ENCODE measurements at regions not wholly inside any gene's neighbourhood (a gene's known extent, or its start where the extent isn't known, plus 50 kb on each side); places are given as distances from the start of the nearest gene placed in this dataset.
A peak's percentile ranks its signal among the peaks of the same experiment; 100 is the strongest.
"Not testable (repeated sequence)": the region's sequence is repeated elsewhere in the genome, so short reads cannot be mapped to it uniquely, and the experiment has no call there.

GRCh38 chr21:19122356-19122755 is 718.8 kb upstream of the TMPRSS15 start:
- no peak for DNase-seq

DNA sequence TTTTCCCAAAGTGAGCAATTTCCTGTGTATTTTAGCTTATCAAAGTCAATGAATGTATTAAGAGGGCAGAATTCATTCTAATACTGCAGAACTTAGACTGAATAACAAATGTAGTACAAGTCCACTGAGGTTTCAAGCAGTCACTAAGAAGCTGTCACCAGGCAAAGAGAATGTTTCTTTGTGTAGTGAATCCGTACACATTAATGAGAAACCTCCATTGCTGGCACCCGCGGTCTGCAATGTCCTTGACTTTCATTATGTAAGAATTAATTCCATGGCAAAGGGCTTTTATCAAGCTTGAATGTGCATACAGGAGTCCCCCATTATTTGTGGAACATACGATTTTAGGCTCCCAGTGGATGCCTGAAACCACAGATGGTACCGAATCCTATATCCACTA is 719.5 kb upstream of the TMPRSS15 start:
- DNase-seq = no peak

DNA sequence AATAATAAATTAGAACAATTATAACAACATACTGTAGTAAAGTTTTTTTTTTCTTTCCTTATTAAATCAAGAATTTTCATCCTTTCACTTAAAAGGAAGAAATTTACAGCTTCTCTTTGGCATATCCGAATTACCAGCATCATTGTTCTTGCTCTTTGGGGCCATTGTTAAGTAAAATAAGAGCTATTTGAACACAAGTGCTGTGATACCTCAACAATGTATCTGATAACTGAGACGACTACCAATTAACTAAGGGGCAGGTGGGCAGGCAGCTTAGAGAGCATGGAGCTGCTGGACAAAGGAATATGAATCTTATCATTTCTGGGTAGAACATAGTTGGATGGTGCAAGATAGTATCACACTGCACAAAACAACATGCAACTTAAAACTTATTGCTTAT is 719.9 kb upstream of the TMPRSS15 start:
- DNase-seq = no peak

DNA sequence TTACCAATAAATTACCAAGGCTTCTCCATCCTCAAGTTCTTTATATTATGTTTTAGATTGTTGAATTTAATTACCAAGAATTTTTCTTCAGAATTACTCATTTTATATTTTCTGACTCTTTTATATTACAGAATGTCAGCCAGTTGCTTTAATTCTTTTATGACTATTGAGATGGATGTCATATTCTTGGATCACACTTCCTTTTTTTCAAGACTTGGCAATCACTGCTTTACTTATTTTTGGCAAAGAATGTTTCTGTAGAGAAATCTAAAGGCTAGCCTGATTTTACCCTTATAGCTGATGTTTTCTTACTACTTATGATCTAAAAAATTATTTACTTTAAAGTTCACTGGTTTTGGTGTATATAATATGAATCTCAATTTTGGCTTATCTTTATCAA is 721.1 kb upstream of the TMPRSS15 start:
- no peak for DNase-seq

GRCh38 chr21:19130379-19131028 is 726.9 kb upstream of the TMPRSS15 start:
- DNase-seq = peak; percentile 44

DNA sequence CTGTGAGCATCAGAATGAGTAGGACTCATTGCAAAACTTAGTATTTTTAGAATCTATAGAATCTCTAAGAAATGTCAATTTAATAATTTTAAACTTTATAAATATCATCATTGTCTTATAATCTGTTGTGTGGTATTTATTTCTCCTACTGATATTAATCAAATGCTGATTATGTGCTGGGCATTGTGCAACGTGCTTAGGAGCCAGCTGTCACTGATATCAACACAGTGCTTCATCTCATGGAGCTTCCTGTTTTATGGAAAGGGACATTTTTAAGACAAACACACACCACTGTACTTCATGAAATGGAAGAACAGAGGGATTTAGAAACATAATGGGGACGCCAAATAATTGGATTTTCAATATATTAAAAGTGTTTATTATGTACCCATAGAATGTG is 737.9 kb upstream of the TMPRSS15 start:
- peak; percentile 26 for DNase-seq

DNA sequence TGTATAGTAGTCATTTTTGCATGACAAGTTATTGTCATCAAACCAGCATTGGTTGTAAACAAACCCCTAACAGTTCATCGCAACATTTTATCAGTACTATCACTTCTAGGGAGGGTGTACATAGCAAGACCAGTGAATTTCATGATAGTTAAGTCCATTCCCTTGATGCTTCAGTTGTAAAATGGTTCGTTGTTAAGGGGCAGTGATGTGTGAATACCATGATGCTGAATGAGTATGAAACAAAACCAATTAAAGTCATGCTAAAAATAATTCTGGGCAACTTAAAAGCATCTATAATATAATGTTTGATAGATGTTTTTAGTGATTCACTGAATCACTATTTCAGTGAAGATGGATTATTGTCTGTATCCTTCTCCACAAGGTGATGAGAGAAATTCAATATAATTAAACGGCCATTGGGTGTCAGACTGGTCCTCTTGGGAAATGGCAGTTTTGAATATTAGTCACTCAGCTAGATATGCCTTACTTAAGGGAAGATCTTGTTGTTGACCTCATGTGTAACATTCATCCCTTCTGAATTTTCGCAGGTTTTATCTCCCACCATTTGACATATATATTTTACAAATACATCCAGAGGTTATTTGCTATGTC is 742.2 kb upstream of the TMPRSS15 start:
- DNase-seq = no peak

DNA sequence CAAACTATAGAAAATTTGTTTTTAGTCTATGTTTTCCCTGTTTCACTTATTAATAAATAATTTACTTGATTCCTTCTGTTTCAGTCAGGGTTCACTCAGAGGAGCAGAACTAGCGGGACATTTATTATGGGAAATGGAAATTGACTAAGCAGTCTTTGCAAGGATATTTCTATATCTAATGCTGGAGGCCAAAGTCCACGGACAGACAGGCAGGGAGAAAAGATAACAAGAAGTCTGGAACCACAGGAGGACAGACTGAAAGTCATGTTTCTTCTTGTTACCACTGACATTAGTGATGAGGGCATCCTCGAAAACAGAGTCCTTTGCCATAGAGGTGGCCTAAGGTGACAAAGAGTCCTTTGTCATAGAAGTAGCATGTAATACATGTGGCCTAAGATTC is 744.5 kb upstream of the TMPRSS15 start:
- DNase-seq = peak; percentile 7

- DNase-seq = no peak
Measured at GRCh38 chr21:19171585-19171984, 768.0 kb upstream of the TMPRSS15 start.

DNA sequence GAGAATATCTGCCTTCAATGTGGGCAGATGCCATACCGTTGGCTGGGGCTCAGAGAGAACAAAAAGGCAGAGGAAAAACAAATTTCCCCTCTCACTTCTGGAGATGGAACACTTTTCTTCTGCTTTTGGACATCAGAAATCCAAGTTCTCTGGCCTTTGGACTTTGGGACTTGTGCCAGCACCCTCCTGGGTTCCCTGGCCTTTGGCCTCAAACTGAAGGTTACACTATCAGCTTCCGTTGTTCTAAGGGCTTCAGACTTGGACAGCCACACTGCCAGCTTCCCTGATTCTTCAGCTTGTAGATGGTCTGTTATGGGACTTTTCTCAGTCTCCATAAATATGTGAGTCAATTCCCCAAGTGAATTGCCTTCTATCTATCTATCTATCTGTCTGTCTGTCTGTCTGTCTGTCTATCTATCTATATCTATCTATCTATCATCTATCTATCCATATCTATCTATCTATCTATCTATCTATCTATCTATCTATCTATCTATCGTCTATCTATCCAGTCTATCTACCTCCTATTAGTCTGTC is 778.1 kb upstream of the TMPRSS15 start:
- DNase-seq = no peak

DNA sequence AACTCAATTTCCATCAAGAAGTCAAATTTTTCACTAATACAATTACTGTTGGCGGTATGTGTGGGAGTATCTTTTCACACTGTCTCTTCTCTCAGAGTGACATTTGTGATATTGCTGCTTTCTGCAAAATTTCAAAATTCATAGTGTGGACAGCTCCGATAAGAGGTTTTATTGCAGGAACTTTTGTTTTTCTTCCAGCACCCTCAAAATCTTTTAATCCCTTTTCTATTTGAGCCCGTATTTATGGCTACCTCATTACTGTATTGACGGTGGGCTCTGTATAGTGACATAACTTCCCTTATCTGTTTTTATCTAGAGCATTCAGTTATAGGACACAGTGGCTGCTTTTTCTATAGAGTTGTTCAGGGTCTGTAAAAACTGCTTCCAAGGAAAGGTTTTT is 794.4 kb upstream of the TMPRSS15 start:
- DNase-seq = peak; percentile 84

DNA sequence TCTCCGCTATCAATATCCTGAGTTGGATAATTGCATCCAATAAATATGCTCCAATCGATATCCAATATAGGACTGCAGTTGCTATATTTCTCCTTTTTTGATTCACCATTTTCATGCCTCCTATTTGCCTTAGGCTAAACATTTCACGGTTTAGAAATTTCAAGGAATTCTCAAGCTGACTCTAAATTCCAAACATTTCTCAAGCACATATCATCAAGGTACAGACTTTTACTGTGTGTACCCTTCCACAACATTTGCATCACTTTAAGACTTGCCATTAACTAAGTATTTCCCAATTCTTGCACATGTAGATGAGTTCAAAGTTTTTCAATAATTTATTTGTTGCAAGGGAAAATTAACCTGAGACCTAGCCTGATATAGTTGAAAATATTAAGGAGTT is 795.2 kb upstream of the TMPRSS15 start:
- no peak for DNase-seq

- DNase-seq = no peak
Measured at GRCh38 chr21:19218163-19218562, 814.6 kb upstream of the TMPRSS15 start.

DNA sequence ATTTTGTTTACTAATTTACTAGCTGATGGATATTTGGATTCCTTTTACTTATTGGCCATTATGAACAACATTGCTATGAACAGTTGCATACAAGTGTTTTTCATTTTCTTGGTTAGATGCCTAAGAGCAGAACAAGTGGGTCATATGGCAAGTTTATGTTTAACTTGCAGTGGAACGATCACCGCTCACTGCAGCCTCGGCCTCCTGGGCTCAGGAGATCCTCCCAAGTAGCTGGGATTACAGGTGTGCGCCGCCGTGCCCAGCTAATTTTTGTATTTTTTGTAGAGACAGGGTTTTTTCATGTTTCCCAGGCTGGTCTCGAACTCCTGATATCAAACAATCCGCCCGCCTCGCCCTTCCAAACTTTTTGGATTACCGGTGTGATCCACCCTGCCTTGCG is 820.5 kb upstream of the TMPRSS15 start:
- no peak for DNase-seq

GRCh38 chr21:19228226-19228625 is 824.6 kb upstream of the TMPRSS15 start:
- DNase-seq = peak; percentile 8

DNA sequence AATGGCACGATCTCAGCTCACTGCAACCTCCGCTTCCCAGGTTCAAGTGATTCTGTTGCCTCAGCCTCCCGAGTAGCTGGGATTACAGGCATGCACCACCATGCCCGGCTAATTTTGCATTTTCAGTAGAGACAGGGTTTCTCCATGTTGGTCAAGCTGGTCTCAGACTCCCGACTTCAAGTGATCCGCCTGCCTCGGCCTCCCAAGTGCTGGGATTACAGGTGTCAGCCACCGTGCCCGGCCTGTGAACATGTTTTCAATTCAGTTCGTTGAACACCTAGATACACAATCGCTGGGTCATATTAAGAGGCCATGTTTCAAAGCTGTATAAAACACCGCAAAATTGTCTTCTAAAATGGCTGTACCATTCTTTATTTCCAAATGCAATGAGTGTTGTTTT is 830.3 kb upstream of the TMPRSS15 start:
- not testable (repeated sequence) for DNase-seq

DNA sequence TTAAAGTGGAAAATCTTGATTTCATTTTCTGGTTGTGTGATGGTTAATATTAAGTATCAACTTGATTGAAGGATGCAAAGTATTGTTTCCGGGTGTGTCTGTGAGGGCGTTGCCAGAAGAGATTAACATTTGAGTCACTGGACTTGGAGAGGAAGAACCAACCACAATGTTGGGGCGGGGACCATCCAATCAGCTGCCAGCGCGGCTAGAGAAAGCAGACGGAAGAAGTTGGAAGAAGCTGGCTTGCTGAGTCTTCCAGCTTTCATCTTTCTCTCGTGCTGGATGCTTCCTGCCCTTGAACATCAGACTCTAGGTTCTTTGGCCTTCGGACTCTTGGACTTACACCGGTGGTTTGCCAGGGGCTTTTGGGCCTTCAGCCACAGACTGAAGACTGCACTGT is 832.6 kb upstream of the TMPRSS15 start:
- peak; percentile 92 for DNase-seq

DNA sequence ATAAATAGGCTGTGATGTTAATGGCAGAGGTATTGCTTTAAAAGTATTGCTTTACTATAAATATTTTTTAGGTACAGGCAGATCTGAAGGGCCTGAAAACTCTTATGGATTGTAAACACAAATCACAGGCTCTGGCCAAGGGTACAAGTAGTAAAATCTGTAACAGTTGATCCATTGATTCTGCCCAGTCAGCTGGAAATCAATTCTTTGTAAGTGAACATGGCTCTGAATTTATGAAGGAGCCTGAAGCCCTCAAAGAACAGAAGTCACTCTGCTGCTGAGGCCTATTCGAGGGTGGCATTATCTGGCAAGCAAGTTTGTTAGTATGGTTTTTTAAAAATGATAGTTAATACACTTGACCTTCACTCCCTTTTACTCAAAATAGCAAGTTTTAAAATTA is 834.0 kb upstream of the TMPRSS15 start:
- peak; percentile 36 for DNase-seq

DNA sequence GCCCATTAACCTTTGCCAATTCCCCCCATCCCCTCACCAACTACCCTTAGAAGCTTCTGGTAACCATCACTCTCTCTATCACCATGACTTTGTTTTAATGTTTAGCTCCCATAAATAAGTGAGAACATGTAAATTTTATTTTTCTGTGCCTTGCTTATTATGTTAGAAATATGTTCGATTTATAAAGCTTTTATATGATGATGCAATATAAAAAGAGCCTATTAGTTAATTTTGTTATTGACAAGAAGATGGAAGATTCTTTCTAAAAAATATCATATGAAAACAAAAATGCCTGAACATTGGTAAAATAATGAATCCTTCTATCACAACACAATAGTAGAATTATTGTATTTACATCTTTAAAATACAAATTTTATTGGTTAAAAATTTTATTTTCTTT is 836.1 kb upstream of the TMPRSS15 start:
- DNase-seq = no peak

GRCh38 chr21:19244502-19245187 is 841.1 kb upstream of the TMPRSS15 start:
- DNase-seq = no peak

- no peak for DNase-seq
Measured at GRCh38 chr21:19245188-19245580, 841.6 kb upstream of the TMPRSS15 start.

GRCh38 chr21:19246018-19246417 is 842.4 kb upstream of the TMPRSS15 start:
- DNase-seq = no peak

DNA sequence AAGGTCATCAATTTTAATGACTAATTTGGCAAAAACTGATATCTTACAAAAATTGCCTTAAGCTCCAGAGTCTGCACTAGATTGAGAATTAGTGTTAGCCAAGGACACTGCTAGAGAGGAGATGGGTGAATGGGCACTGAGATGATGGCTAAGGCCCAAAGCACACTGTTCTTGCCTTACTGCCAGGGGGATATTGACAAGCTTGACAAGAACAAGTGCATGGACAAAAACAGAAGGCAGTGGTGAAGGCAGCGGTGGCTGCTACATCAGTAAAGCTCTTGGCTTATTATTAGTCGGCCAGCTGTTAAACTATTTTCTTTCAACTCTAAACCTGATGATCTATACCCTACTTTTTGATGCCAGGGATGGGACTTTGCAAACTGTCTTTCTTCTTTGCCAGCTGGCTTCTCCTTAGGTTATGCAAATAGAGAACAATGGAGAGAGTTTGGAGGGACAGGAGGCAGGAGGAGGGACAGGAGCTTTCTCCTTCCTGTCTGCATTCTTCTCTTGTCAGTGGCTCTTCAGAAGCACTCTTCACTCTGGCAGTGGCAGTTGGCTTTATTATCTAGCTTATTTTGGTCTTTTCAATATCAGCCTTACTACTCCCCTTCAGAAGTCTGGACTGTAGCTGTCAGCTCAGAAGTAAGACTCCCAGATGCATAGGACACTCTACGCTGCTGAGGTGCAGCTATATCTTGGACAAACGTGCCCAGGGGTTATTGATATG is 853.5 kb upstream of the TMPRSS15 start:
- no peak for DNase-seq

All from OCI-M1 (cell line).